ENCODE measurements at regions not wholly inside any gene's neighbourhood (a gene's known extent, or its start where the extent isn't known, plus 50 kb on each side); places are given as distances from the start of the nearest gene placed in this dataset.
A peak's percentile ranks its signal among the peaks of the same experiment; 100 is the strongest.
"Not testable (repeated sequence)": the region's sequence is repeated elsewhere in the genome, so short reads cannot be mapped to it uniquely, and the experiment has no call there.

GRCh38 chr2:87314622-87315021 is 293.0 kb upstream of the PLGLB1 start:
- DNase-seq (ENCODE audit: low read depth in 2 of 2): not testable (repeated sequence)

GRCh38 chr2:87315183-87315902 is 293.7 kb upstream of the PLGLB1 start:
- DNase-seq (ENCODE audit: low read depth in 2 of 2): not testable (repeated sequence)

- peak; percentile 42 to 86 for DNase-seq (ENCODE audit: low read depth in 2 of 2)
Observed at GRCh38 chr2:87317193-87317592, 295.5 kb upstream of the PLGLB1 start.

- peak in 1 of 2 donors; percentile 73 for DNase-seq (ENCODE audit: low read depth in 2 of 2)
Observed at GRCh38 chr2:87318814-87319491, 297.3 kb upstream of the PLGLB1 start.

GRCh38 chr2:87319705-87320104 is 298.1 kb upstream of the PLGLB1 start:
- DNase-seq (ENCODE audit: low read depth in 2 of 2): not testable (repeated sequence)

GRCh38 chr2:87321201-87321600 is 299.6 kb upstream of the PLGLB1 start:
- not testable (repeated sequence) for DNase-seq (ENCODE audit: low read depth in 2 of 2)

GRCh38 chr2:87324335-87325041 is 302.8 kb upstream of the PLGLB1 start:
- DNase-seq (ENCODE audit: low read depth in 2 of 2): not testable (repeated sequence)

- not testable (repeated sequence) for DNase-seq (ENCODE audit: low read depth in 2 of 2)
Observed at GRCh38 chr2:87325042-87325910, 303.6 kb upstream of the PLGLB1 start.

- DNase-seq (ENCODE audit: low read depth in 2 of 2): not testable (repeated sequence)
Observed at GRCh38 chr2:87325911-87326294, 304.3 kb upstream of the PLGLB1 start.

GRCh38 chr2:87326754-87327153 is 305.1 kb upstream of the PLGLB1 start:
- not testable (repeated sequence) for DNase-seq (ENCODE audit: low read depth in 2 of 2)

- not testable (repeated sequence) for DNase-seq (ENCODE audit: low read depth in 2 of 2)
Observed at GRCh38 chr2:87327648-87328371, 306.2 kb upstream of the PLGLB1 start.

GRCh38 chr2:87329529-87329928 is 307.9 kb upstream of the PLGLB1 start:
- DNase-seq (ENCODE audit: low read depth in 2 of 2): not testable (repeated sequence)

- not testable (repeated sequence) for DNase-seq (ENCODE audit: low read depth in 2 of 2)
Observed at GRCh38 chr2:87330486-87330885, 308.8 kb upstream of the PLGLB1 start.

GRCh38 chr2:87331940-87332583 is 310.4 kb upstream of the PLGLB1 start:
- not testable (repeated sequence) for DNase-seq (ENCODE audit: low read depth in 2 of 2)

- not testable (repeated sequence) for DNase-seq (ENCODE audit: low read depth in 2 of 2)
Observed at GRCh38 chr2:87334888-87335287, 313.2 kb upstream of the PLGLB1 start.

GRCh38 chr2:87338998-87339397 is 317.4 kb upstream of the PLGLB1 start:
- DNase-seq (ENCODE audit: low read depth in 2 of 2): peak in 1 of 2 donors; percentile 37

- peak; percentile 66 to 75 for DNase-seq (ENCODE audit: low read depth in 2 of 2)
Observed at GRCh38 chr2:87341601-87342014, 320.0 kb upstream of the PLGLB1 start.

GRCh38 chr2:87342175-87342574 is 320.5 kb upstream of the PLGLB1 start:
- DNase-seq (ENCODE audit: low read depth in 2 of 2): not testable (repeated sequence)

GRCh38 chr2:87343347-87343746 is 321.7 kb upstream of the PLGLB1 start:
- peak; percentile 8 to 28 for DNase-seq (ENCODE audit: low read depth in 2 of 2)

GRCh38 chr2:87345283-87345682 is 323.6 kb upstream of the PLGLB1 start:
- DNase-seq (ENCODE audit: low read depth in 2 of 2): not testable (repeated sequence)

All from lung microvascular endothelial cell (primary cell).